ENCODE measurements at regions not wholly inside any gene's neighbourhood (a gene's known extent, or its start where the extent isn't known, plus 50 kb on each side); places are given as distances from the start of the nearest gene placed in this dataset.

DNA sequence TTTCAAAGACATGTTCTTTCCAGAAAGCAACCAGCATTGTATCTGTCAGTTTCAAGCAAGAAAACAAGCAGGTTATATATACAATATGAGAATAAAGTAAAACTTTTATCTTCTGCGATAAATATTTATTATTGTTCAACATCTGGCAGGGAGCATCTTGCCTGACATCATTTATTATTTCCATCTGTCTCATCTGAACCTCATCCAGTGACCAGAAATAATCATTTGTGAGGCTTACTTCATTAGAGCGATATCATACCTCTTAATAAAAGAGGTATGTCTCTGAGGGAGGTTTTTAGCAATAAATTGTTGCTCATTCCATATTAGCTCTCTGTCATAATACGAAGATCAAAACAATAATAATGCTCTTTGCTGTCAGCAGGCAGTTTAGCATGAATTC lies 226.1 kb downstream of the CDC14C start:
- Mint-ChIP-seq H3K9me3 (peaks cover 0 to 5% (median 0%) of the 10 kb centered on the region in 7 donors), H3K4me1 (no peaks in the 10 kb centered on the region), H3K27ac (no peak overlapping the region), H3K27me3 (ENCODE audit: low read depth in 3 of 3) (peaks cover 0 to 1% (median 0%) of the 10 kb centered on the region in 3 donors), H3K4me3 (no peak overlapping the region), H3K36me3 (no peaks in the 10 kb centered on the region)
- H3K27me3 ChIP-seq (ENCODE audit: control insufficient read depth in 2 of 2, insufficient read depth in 2 of 2, low read length in 2 of 2), result no peaks in the 10 kb centered on the region
- H3K36me3 ChIP-seq (replicated peaks in 1 of 2; ENCODE audit: control insufficient read depth in 1 of 2, insufficient read depth in 2 of 2, low read length in 2 of 2), result no peaks in the 10 kb centered on the region
- H3K27ac ChIP-seq (ENCODE audit: low read depth in 1 of 2, low read length in 2 of 2), result no peak overlapping the region
- H3K9me3 ChIP-seq (replicated peaks in 1 of 2; ENCODE audit: control insufficient read depth in 1 of 2, insufficient read depth in 1 of 2, low read length in 2 of 2), result no peaks in the 10 kb centered on the region
- H3K4me2 ChIP-seq (replicated peaks; ENCODE audit: extremely low read depth, low read length, poor library complexity, severe bottlenecking), result no peak overlapping the region
- TF ChIP-seq, protein P1, sequence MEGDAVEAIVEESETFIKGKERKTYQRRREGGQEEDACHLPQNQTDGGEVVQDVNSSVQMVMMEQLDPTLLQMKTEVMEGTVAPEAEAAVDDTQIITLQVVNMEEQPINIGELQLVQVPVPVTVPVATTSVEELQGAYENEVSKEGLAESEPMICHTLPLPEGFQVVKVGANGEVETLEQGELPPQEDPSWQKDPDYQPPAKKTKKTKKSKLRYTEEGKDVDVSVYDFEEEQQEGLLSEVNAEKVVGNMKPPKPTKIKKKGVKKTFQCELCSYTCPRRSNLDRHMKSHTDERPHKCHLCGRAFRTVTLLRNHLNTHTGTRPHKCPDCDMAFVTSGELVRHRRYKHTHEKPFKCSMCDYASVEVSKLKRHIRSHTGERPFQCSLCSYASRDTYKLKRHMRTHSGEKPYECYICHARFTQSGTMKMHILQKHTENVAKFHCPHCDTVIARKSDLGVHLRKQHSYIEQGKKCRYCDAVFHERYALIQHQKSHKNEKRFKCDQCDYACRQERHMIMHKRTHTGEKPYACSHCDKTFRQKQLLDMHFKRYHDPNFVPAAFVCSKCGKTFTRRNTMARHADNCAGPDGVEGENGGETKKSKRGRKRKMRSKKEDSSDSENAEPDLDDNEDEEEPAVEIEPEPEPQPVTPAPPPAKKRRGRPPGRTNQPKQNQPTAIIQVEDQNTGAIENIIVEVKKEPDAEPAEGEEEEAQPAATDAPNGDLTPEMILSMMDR (IDR thresholded peaks at IDR 0.05), result no peak
- no peaks in the 10 kb centered on the region for H4K20me1 ChIP-seq (ENCODE audit: insufficient read depth, low read length)
- no peaks in the 10 kb centered on the region for H3K79me2 ChIP-seq (ENCODE audit: insufficient read depth, low read length)
- no peak overlapping the region for H2AFZ ChIP-seq (ENCODE audit: insufficient read depth, low read depth, low read length, poor library complexity, severe bottlenecking)
- WGBS (ENCODE audit: insufficient coverage), result no CpG with 5 or more reads among the region's 3 CpGs
- no peak overlapping the region for H3K9ac ChIP-seq (ENCODE audit: insufficient read depth, low read length, poor library complexity, severe bottlenecking)
- H3K4me1 ChIP-seq (ENCODE audit: control insufficient read depth in 1 of 2, insufficient read depth in 2 of 2, low read length in 2 of 2), result no peaks in the 10 kb centered on the region
- no peak for DNase-seq
- intact Hi-C loops (cut with micrococcal nuclease), result no loop called here
- no peak overlapping the region for H3K4me3 ChIP-seq (replicated peaks in 1 of 3; ENCODE audit: low read depth in 2 of 3, low read length in 3 of 3)

GRCh38 chr7:49151146-49151545 lies 226.8 kb downstream of the CDC14C start:
- H3K36me3 ChIP-seq (replicated peaks in 1 of 2; ENCODE audit: control insufficient read depth in 1 of 2, insufficient read depth in 2 of 2, low read length in 2 of 2), result no peaks in the 10 kb centered on the region
- Mint-ChIP-seq H3K4me3 (no peak overlapping the region), H3K36me3 (no peaks in the 10 kb centered on the region), H3K9me3 (peaks cover 0 to 5% (median 0%) of the 10 kb centered on the region in 7 donors), H3K27ac (no peak overlapping the region), H3K27me3 (ENCODE audit: low read depth in 3 of 3) (peaks cover 0 to 1% (median 0%) of the 10 kb centered on the region in 3 donors), H3K4me1 (no peaks in the 10 kb centered on the region)
- no peak for DNase-seq
- H3K4me3 ChIP-seq (replicated peaks in 1 of 3; ENCODE audit: low read depth in 2 of 3, low read length in 3 of 3), result no peak overlapping the region
- H3K4me1 ChIP-seq (ENCODE audit: control insufficient read depth in 1 of 2, insufficient read depth in 2 of 2, low read length in 2 of 2), result no peaks in the 10 kb centered on the region
- intact Hi-C loops (cut with micrococcal nuclease), result no loop called here
- H3K27me3 ChIP-seq (ENCODE audit: control insufficient read depth in 2 of 2, insufficient read depth in 2 of 2, low read length in 2 of 2), result no peaks in the 10 kb centered on the region
- TF ChIP-seq, protein P1 (IDR thresholded peaks at IDR 0.05), result no peak
- no peaks in the 10 kb centered on the region for H3K79me2 ChIP-seq (ENCODE audit: insufficient read depth, low read length)
- H3K9me3 ChIP-seq (replicated peaks in 1 of 2; ENCODE audit: control insufficient read depth in 1 of 2, insufficient read depth in 1 of 2, low read length in 2 of 2), result no peaks in the 10 kb centered on the region
- no peaks in the 10 kb centered on the region for H4K20me1 ChIP-seq (ENCODE audit: insufficient read depth, low read length)
- no peak overlapping the region for H2AFZ ChIP-seq (ENCODE audit: insufficient read depth, low read depth, low read length, poor library complexity, severe bottlenecking)
- no peak overlapping the region for H3K27ac ChIP-seq (ENCODE audit: low read depth in 1 of 2, low read length in 2 of 2)
- H3K9ac ChIP-seq (ENCODE audit: insufficient read depth, low read length, poor library complexity, severe bottlenecking), result no peak overlapping the region
- WGBS (ENCODE audit: insufficient coverage), result no CpG with 5 or more reads among the region's 3 CpGs
- H3K4me2 ChIP-seq (replicated peaks; ENCODE audit: extremely low read depth, low read length, poor library complexity, severe bottlenecking), result no peak overlapping the region
